ENCODE measurements at regions not wholly inside any gene's neighbourhood (a gene's known extent, or its start where the extent isn't known, plus 50 kb on each side); places are given as distances from the start of the nearest gene placed in this dataset.

DNA sequence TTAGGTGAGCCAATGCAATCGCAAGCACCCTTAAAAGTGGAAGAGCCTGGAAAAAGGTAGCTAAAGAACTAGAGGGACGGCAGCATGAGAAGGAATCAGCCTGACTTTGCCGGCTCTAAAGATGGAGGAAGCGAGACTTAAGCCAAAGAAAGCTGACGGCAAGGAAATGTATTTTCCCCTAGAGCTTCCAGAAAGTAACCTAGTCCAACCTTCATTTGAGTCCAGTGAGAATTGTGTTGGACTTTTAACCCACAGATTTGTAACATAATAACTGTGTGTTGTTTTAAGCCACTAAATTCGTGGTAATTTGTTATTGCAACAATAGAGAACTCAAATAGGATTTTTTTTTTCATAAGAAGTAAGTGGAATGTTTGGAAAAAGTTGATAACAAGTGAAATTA lies 212.7 kb upstream of the C1QTNF7 start:
- H3K4me1 Mint-ChIP-seq: no peaks in the 10 kb centered on the region
- H3K27me3 Mint-ChIP-seq (ENCODE audit: low read depth in 3 of 3): peaks cover 2 to 14% (median 4%) of the 10 kb centered on the region in 3 donors
- no peak for DNase-seq
- no peaks in the 10 kb centered on the region for H3K36me3 Mint-ChIP-seq
- no peak overlapping the region for H3K27ac Mint-ChIP-seq
- no peaks in the 10 kb centered on the region for H3K9me3 Mint-ChIP-seq
- no peak overlapping the region for H3K4me3 Mint-ChIP-seq

GRCh38 chr4:15226203-15226602 lies 201.6 kb upstream of the C1QTNF7 start:
- Mint-ChIP-seq H3K27ac (no peak overlapping the region), H3K9me3 (no peaks in the 10 kb centered on the region), H3K27me3 (ENCODE audit: low read depth in 3 of 3) (peaks cover 0 to 6% (median 2%) of the 10 kb centered on the region in 3 donors), H3K4me1 (no peaks in the 10 kb centered on the region), H3K36me3 (no peaks in the 10 kb centered on the region), H3K4me3 (no peak overlapping the region)
- DNase-seq: no peak

DNA sequence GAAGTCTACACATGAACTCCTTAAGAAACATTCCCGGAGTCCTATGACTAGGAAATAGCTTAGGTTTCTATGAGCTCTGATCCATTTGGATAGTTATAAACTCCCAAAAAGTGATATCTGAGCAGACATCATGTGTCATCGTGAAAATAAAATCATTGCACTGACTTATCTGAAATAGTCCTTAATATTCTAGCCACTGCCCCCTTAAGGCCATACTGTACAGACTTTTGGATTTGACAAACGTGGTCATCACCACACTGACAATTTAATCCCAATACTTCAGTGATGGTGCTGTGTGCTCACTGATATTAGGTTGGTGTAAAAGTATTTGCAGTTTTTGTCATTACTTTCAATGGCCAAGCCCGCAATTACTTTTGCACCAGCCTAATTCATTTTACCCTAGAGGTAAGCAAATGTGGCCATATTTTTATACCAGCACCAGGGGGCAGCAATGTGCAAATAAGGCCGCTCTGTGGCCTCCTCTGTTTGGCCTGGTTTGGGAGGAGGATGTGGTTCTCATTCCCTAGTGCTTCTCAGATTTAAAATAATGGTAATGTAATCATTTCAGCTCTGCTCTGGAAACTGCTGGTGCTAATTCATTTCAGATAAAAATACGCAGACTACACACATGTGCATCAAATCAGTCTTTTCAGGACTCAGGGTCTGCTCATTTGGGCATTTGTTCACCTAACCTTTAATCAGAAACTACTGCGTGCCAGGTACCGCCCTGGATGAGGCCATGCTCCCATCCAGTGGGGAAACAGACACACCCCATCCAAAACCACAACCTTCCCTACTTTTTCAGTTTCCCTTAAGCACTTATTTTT lies 196.4 kb upstream of the C1QTNF7 start:
- H3K27ac Mint-ChIP-seq: no peak overlapping the region
- peaks cover 32 to 35% of the 10 kb centered on the region in 2 donors for H3K4me1 Mint-ChIP-seq
- no peak overlapping the region for H3K4me3 Mint-ChIP-seq
- H3K27me3 Mint-ChIP-seq (ENCODE audit: low read depth in 3 of 3): peaks cover 1 to 2% (median 2%) of the 10 kb centered on the region in 3 donors
- H3K36me3 Mint-ChIP-seq: no peaks in the 10 kb centered on the region
- peak; percentile 64 to 71 (median 67) for DNase-seq
- no peaks in the 10 kb centered on the region for H3K9me3 Mint-ChIP-seq

- no peaks in the 10 kb centered on the region for H3K36me3 Mint-ChIP-seq
- H3K4me1 Mint-ChIP-seq: peaks cover 32 to 35% of the 10 kb centered on the region in 2 donors
- H3K27ac Mint-ChIP-seq: peak overlapping the region in 4 of 6 donors; percentile 40 to 76 (median 69)
- H3K9me3 Mint-ChIP-seq: no peaks in the 10 kb centered on the region
- H3K27me3 Mint-ChIP-seq (ENCODE audit: low read depth in 3 of 3): peaks cover 0 to 4% (median 1%) of the 10 kb centered on the region in 3 donors
- no peak for DNase-seq
- H3K4me3 Mint-ChIP-seq: peak overlapping the region; percentile 4 to 76 (median 59)
Observed at GRCh38 chr4:15232366-15233263, 195.2 kb upstream of the C1QTNF7 start.

- H3K4me1 Mint-ChIP-seq: peaks cover 32 to 35% of the 10 kb centered on the region in 2 donors
- peak overlapping the region; percentile 14 to 85 (median 66) for H3K27ac Mint-ChIP-seq
- H3K27me3 Mint-ChIP-seq (ENCODE audit: low read depth in 3 of 3): peaks cover 0 to 4% (median 1%) of the 10 kb centered on the region in 3 donors
- H3K9me3 Mint-ChIP-seq: no peaks in the 10 kb centered on the region
- peak in 1 of 3 donors; percentile 5 for DNase-seq
- peak overlapping the region; percentile 56 to 76 (median 70) for H3K4me3 Mint-ChIP-seq
- H3K36me3 Mint-ChIP-seq: no peaks in the 10 kb centered on the region
Observed at GRCh38 chr4:15233264-15233597, 194.6 kb upstream of the C1QTNF7 start.

DNA sequence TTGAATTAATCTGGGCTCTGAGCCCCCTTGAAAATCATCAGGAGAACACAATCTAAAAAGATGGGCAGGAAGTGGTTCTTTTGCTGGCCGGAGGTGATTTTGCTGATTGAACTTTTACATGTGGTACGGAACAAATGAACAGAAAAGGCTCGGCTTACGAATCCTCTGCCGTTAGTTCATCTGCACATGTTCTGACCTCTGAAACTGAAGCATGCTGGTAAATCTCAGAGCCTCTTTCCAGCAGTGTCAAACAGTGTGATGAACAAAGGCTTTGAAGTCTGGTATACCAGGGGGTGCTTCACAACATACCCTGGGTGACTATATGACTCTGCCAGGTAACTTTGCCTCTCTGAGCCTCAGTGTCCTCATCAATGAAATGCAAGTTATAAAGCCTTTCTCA lies 194.2 kb upstream of the C1QTNF7 start:
- H3K4me1 Mint-ChIP-seq: peaks cover 32 to 35% of the 10 kb centered on the region in 2 donors
- peak; percentile 6 to 26 (median 22) for DNase-seq
- no peaks in the 10 kb centered on the region for H3K9me3 Mint-ChIP-seq
- peak overlapping the region; percentile 56 to 76 (median 70) for H3K4me3 Mint-ChIP-seq
- H3K27ac Mint-ChIP-seq: peak overlapping the region; percentile 38 to 85 (median 72)
- peaks cover 0 to 4% (median 1%) of the 10 kb centered on the region in 3 donors for H3K27me3 Mint-ChIP-seq (ENCODE audit: low read depth in 3 of 3)
- H3K36me3 Mint-ChIP-seq: no peaks in the 10 kb centered on the region

DNA sequence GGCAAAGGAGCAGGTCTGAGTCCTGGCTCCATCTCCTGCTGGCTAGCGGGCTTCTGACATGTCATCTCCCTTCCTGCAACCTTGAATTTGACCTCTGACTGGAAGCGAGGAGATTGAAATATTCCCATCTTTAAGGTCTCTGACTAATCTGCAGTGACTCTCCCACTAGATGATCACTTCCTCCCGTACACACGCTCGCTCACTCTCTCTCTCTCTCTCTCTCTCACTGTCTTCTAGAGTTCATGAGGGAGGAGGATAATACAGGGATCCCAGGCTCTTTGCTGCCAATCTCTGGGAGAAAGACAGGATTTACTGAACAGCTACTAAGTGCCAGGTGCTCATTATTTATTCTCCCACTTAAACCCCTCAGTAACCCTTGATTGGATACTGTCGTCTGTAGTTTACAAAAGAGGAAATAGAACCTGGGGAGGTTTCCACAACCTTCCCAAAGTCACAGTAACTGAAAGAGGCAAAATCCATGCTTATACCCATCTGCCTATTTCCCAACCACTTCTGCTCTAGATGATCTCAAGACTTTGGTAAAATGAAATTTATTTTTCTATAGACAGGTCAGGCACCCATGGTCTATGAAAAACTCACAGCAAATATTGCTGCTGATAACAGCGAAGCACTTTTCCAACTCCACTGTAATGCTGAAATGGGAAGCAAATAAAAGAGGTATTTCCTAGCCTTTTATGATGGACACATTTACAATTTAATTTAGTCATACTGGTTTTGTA lies 193.5 kb upstream of the C1QTNF7 start:
- Mint-ChIP-seq H3K27me3 (ENCODE audit: low read depth in 3 of 3) (peaks cover 0 to 4% (median 1%) of the 10 kb centered on the region in 3 donors), H3K4me1 (peaks cover 32 to 35% of the 10 kb centered on the region in 2 donors), H3K4me3 (peak overlapping the region; percentile 56 to 76 (median 70)), H3K27ac (peak overlapping the region; percentile 32 to 85 (median 66)), H3K36me3 (no peaks in the 10 kb centered on the region), H3K9me3 (no peaks in the 10 kb centered on the region)
- DNase-seq: peak in 2 of 3 donors; percentile 6 to 20

DNA sequence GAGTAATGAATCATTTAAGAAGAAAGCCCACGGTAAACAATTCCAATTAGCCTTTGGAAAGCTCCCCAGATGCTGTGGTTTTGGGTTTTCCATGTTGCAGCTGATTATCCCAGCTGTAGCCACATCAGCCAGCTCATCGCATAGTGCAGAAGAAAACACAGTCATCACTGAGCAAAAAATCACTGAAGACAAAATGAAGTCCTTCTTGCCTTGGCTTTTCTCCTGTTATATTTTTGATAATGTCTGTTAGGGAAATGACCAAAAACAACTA lies 193.0 kb upstream of the C1QTNF7 start:
- no peaks in the 10 kb centered on the region for H3K36me3 Mint-ChIP-seq
- no peak for DNase-seq
- peaks cover 0 to 4% (median 1%) of the 10 kb centered on the region in 3 donors for H3K27me3 Mint-ChIP-seq (ENCODE audit: low read depth in 3 of 3)
- peaks cover 32 to 35% of the 10 kb centered on the region in 2 donors for H3K4me1 Mint-ChIP-seq
- H3K4me3 Mint-ChIP-seq: no peak overlapping the region
- H3K27ac Mint-ChIP-seq: peak overlapping the region in 1 of 6 donors; percentile 32
- no peaks in the 10 kb centered on the region for H3K9me3 Mint-ChIP-seq

- Mint-ChIP-seq H3K36me3 (no peaks in the 10 kb centered on the region), H3K9me3 (no peaks in the 10 kb centered on the region), H3K27me3 (ENCODE audit: low read depth in 3 of 3) (peaks cover 0 to 4% (median 1%) of the 10 kb centered on the region in 3 donors), H3K4me1 (peaks cover 32 to 35% of the 10 kb centered on the region in 2 donors), H3K4me3 (no peak overlapping the region), H3K27ac (no peak overlapping the region)
- DNase-seq: no peak
Observed at GRCh38 chr4:15235135-15235534, 192.7 kb upstream of the C1QTNF7 start.

DNA sequence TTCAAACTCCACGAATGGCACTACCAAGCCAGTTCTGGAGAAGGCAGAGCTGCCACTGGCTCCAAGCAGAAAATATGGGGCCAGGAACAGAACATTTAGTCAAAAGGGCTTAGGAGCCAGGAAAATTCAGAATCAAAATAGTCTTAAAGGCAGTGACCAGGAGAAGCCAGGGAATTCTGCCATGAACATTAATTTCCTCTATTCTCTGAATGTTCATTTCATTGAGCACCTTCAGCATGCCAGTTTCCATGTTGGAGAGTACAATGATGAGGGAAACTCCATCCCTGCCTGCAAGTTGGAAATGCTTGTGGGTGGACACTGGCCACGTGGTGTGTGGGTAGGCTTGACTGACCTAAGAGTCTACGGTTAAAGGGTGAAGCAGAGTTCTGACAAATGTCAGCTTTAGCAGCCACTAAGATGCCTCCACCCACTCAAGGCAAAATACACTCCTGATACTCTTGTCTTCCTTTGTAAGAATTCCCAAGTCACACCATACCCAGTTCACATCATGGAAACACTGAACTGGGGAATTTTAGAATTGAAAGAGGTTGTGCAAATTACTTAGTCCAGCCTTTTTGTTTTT lies 190.1 kb upstream of the C1QTNF7 start:
- Mint-ChIP-seq H3K27ac (no peak overlapping the region), H3K36me3 (no peaks in the 10 kb centered on the region), H3K9me3 (no peaks in the 10 kb centered on the region), H3K27me3 (ENCODE audit: low read depth in 3 of 3) (peaks cover 0 to 4% (median 1%) of the 10 kb centered on the region in 3 donors), H3K4me1 (peaks cover 19 to 20% of the 10 kb centered on the region in 2 donors), H3K4me3 (no peak overlapping the region)
- DNase-seq: no peak

DNA sequence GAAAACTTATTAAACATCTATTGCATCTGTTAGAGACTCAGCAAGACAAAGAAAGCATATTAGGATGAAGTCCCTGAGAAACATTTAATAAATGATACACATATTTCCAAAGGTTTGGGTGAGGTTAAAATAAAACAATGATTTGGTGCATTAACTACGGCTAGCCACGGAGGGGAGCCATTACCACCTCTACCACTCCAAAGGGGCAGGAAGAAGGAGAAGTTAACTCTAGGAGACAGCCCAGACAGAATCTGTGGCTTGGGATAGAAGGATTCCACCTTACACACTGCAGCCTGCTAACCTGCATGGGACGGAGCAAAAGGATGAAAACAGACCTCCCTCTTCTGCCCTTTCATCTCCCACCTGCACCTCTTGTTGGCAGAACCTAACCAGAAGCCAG lies 189.1 kb upstream of the C1QTNF7 start:
- H3K4me3 Mint-ChIP-seq: no peak overlapping the region
- H3K36me3 Mint-ChIP-seq: no peaks in the 10 kb centered on the region
- DNase-seq: peak; percentile 9 to 28 (median 18)
- H3K27ac Mint-ChIP-seq: no peak overlapping the region
- peaks cover 10% of the 10 kb centered on the region in 2 donors for H3K4me1 Mint-ChIP-seq
- H3K9me3 Mint-ChIP-seq: no peaks in the 10 kb centered on the region
- peaks cover 0 to 4% (median 0%) of the 10 kb centered on the region in 3 donors for H3K27me3 Mint-ChIP-seq (ENCODE audit: low read depth in 3 of 3)

DNA sequence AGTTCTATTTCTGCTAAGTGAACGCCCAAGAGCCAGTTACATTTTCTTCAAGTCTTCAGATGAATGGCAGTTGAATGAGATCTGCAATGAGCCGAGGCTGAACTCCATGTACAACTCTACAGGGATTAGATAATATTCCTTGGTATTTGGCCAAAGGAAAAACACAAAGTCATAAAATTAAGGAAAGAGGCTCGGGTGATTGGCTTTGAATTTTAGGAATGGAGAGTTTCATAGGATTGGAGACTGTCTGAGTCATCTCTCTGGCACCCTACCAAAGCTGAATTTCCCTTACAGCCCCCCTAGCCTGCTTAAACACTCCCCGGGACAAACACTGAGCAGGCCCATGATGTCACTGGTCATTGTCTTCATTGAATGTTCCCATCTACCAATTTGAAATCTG lies 188.0 kb upstream of the C1QTNF7 start:
- H3K36me3 Mint-ChIP-seq: no peaks in the 10 kb centered on the region
- H3K4me1 Mint-ChIP-seq: no peaks in the 10 kb centered on the region
- H3K27ac Mint-ChIP-seq: no peak overlapping the region
- DNase-seq: no peak
- peaks cover 0 to 2% (median 0%) of the 10 kb centered on the region in 3 donors for H3K27me3 Mint-ChIP-seq (ENCODE audit: low read depth in 3 of 3)
- H3K4me3 Mint-ChIP-seq: no peak overlapping the region
- H3K9me3 Mint-ChIP-seq: no peaks in the 10 kb centered on the region

GRCh38 chr4:15240764-15241163 lies 187.1 kb upstream of the C1QTNF7 start:
- Mint-ChIP-seq H3K4me1 (no peaks in the 10 kb centered on the region), H3K9me3 (no peaks in the 10 kb centered on the region), H3K27me3 (ENCODE audit: low read depth in 3 of 3) (peaks cover 0 to 2% (median 0%) of the 10 kb centered on the region in 3 donors), H3K36me3 (no peaks in the 10 kb centered on the region), H3K27ac (no peak overlapping the region), H3K4me3 (no peak overlapping the region)
- DNase-seq: no peak
